ENCODE measurements at regions not wholly inside any gene's neighbourhood (a gene's known extent, or its start where the extent isn't known, plus 50 kb on each side); places are given as distances from the start of the nearest gene placed in this dataset.

DNA sequence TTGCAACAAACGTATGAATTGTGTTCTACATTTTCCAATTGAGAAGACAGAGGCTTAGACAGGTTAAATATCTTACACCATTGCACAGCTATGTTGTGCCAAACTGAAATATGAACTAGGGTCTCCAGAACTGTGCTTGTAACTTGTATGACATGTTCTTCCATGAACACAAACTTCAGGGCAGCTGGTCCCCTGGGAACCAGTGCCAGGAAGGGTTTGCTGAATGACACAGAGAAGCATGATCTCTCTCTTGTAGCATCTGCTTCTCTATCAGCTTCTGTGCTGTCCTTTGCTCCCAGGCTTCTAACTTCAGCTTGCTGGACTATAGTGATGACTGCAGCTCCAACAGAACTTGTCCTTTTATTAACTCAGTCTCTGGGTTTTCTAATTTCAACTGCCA lies 385.5 kb downstream of the SIPA1L2 start:
- no peak for TF ChIP-seq NR3C1 (CRISPR knock-in tag; conservative IDR thresholded peaks at IDR 0.05; ENCODE audit: low read depth)
- TF ChIP-seq, protein P1, sequence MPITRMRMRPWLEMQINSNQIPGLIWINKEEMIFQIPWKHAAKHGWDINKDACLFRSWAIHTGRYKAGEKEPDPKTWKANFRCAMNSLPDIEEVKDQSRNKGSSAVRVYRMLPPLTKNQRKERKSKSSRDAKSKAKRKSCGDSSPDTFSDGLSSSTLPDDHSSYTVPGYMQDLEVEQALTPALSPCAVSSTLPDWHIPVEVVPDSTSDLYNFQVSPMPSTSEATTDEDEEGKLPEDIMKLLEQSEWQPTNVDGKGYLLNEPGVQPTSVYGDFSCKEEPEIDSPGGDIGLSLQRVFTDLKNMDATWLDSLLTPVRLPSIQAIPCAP (CRISPR knock-in tag; IDR thresholded peaks at IDR 0.05) = no peak
